Muscle of leg (tissue), 3 donors: ENCODE measurements at regions not wholly inside any gene's neighbourhood (a gene's known extent, or its start where the extent isn't known, plus 50 kb on each side); places are given as distances from the start of the nearest gene placed in this dataset.

Source experiments
- DNase-seq: peaks from one replicate; pipeline ENCODE4 v3.0.0; 2013
- H3K27ac ChIP-seq: one replicate; pipeline ENCODE4 v1.5.1; 2013; ENCODE audit warnings: mild to moderate bottlenecking, low read length, control low read depth
- H3K27me3 ChIP-seq: one replicate; pipeline ENCODE4 v1.6.1; 2013; ENCODE audit warnings: low read length; ENCODE audit not compliant: control insufficient read depth, insufficient read depth
- H3K36me3 ChIP-seq: one replicate; pipeline ENCODE4 v1.6.1; 2013; ENCODE audit warnings: low read length; ENCODE audit not compliant: control insufficient read depth, insufficient read depth
- H3K4me1 ChIP-seq: one replicate; pipeline ENCODE4 v1.6.1; 2013; ENCODE audit warnings: low read length; ENCODE audit not compliant: control insufficient read depth, insufficient read depth
- H3K4me3 ChIP-seq: one replicate; pipeline ENCODE4 v1.5.1; 2013; ENCODE audit warnings: low read length, control low read depth
- H3K9me3 ChIP-seq: replicated peaks from 2 replicates; pipeline ENCODE4 v1.6.1; 2013; ENCODE audit warnings: low read depth, low read length; ENCODE audit not compliant: control insufficient read depth
- WGBS: methylation state at CpG from one replicate; pipeline ENCODE4 v1.1.5; 2013; ENCODE audit warnings: missing lambda C conversion rate; ENCODE audit not compliant: insufficient coverage; 5-methylcytosine and 5-hydroxymethylcytosine counted together

DNA sequence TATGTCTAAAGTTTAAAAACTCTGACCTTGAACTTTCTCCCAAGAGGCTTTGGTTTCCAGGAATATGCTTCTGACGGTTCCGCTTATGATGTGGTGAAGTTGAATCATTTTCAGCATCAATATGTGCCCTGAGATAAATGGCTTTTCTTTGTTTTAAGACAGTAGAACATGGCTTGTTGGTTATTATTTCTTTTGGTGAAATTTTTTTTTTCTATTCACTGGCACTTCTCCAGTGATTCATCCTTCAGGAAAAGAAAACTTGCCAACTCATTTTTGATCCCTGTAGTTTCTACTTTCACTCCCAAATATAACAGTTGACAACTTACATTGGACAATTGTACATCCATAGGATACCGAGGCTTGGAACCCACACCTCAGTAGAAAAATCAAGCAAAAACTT, 1301.2 kb upstream of the FLRT2 start:
- Histone ChIP-seq H3K4me3 (no peak overlapping the region), H3K27ac (no peak overlapping the region), H3K9me3 (no peaks in the 10 kb centered on the region), H3K27me3 (no peaks in the 10 kb centered on the region), H3K4me1 (no peaks in the 10 kb centered on the region), H3K36me3 (no peaks in the 10 kb centered on the region)
- WGBS: no CpG with 5 or more reads among the region's 3 CpGs
- peak; percentile 32 for DNase-seq

DNA sequence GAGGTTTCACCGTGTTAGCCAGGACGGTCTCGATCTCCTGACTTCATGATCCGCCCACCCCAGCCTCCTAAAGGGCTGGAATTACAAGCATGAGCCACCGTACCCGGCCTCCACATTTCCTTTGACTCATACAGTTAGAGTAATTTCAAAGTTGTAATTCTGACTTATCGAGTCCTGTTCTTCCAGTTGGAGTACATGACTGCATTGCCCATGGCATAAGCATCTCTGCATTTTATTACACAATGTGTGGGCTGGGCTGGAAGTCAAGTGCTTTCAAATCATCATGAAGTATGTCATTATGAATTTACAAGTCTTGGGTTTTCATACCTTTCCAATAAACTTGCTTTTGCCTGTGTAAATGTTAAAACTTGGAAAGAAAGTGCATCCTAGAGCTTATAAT, 1295.7 kb upstream of the FLRT2 start:
- no peaks in the 10 kb centered on the region for H3K4me1 ChIP-seq
- peak overlapping the region; percentile 9 for H3K27ac ChIP-seq
- no peaks in the 10 kb centered on the region for H3K36me3 ChIP-seq
- no peaks in the 10 kb centered on the region for H3K27me3 ChIP-seq
- no peak overlapping the region for H3K4me3 ChIP-seq
- WGBS: 100% methylated on average over 3 of the region's 7 CpGs
- DNase-seq: no peak
- H3K9me3 ChIP-seq: no peaks in the 10 kb centered on the region

DNA sequence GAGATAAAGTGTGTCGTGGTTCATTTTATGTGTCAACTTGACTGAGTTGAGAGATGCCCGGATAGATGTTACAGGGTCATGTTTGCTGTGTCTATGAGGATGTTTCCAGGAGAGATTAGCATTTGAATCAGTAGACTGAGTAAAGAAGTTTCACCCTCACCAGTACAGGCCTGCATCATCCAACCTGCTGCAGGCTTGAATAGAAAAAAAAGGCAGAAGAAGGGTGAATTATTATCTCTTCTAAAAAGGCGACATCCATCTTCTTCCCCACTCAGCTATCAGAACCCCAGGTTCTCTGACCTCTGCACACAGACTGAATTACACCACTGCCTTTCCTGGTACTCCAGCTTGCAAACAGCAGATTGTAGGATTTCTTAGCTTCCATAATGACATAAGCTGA, 1293.7 kb upstream of the FLRT2 start:
- H3K9me3 ChIP-seq: no peaks in the 10 kb centered on the region
- no peak overlapping the region for H3K27ac ChIP-seq
- H3K36me3 ChIP-seq: no peaks in the 10 kb centered on the region
- DNase-seq: no peak
- H3K4me1 ChIP-seq: no peaks in the 10 kb centered on the region
- 68% methylated on average over 2 of the region's 3 CpGs for WGBS
- no peaks in the 10 kb centered on the region for H3K27me3 ChIP-seq
- H3K4me3 ChIP-seq: no peak overlapping the region

DNA sequence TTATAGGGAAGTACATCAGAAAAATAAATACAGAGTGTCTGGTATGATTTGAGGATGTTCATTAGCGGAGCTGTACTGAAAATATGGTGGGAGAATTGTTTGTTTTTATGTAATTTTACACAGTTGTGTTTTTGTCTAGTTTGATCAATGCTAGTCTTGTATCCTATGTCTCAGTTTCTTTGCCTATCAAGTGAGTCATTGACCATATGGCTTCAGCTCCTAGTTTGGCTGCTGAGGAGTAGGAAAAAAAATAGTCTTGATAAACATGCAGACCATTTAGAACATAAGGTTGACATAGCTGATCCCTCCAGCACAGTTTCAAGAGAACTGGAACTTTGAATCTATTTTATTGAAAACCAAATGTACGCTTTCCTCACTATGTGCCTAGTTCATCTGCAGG, 1292.1 kb upstream of the FLRT2 start:
- no CpG with 5 or more reads among the region's 2 CpGs for WGBS
- H3K4me3 ChIP-seq: no peak overlapping the region
- no peaks in the 10 kb centered on the region for H3K4me1 ChIP-seq
- DNase-seq: no peak
- no peak overlapping the region for H3K27ac ChIP-seq
- no peaks in the 10 kb centered on the region for H3K9me3 ChIP-seq
- H3K36me3 ChIP-seq: no peaks in the 10 kb centered on the region
- no peaks in the 10 kb centered on the region for H3K27me3 ChIP-seq

DNA sequence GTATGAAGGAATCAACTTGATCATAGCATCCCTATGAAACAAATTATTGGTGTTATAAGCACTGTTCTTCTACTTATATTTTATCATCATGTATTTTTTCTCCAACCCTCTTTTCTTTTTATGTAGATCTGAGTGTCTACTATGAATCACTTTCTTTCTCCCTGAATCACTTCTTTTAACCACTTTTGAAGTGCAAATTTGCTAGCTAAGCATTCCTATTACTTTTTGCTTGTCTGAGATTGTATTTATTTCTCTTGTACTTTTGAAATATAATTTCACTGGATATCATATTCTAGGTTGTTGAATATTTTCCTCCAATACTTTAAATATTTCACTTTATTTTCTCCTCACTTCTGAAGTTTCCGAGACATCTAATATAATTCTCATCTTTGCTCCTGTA, 1282.3 kb upstream of the FLRT2 start:
- H3K4me3 ChIP-seq: no peak overlapping the region
- no peak for DNase-seq
- no CpG with 5 or more reads among the region's 1 CpG for WGBS

DNA sequence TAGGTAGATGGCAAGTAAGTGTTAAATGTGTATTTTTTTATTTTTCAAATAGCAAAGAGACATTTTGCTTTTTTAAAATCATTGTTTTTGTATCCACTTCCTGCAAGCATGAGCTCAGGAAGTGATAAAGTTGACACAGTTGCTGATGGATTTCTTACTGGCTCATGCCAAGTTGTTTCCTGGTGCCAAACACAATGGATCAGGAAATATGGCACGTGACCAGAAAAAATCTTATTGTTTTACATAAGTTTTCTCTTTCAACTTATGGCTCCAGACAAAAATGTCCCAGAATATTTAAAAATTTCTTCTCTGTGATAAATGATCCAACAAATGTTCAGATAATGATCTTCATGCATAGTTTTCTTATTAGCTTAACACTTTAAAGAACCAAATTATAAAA, 1279.1 kb upstream of the FLRT2 start:
- Histone ChIP-seq H3K36me3 (no peaks in the 10 kb centered on the region), H3K27ac (peak overlapping the region; percentile 33), H3K4me1 (peaks cover 8% of the 10 kb centered on the region), H3K4me3 (no peak overlapping the region), H3K27me3 (no peaks in the 10 kb centered on the region), H3K9me3 (no peaks in the 10 kb centered on the region)
- peak; percentile 69 for DNase-seq
- no CpG with 5 or more reads among the region's 1 CpG for WGBS

More for the DNA sequence above, 1282.3 kb upstream of the FLRT2 start:
- no peak overlapping the region for H3K27ac ChIP-seq
- no peaks in the 10 kb centered on the region for H3K36me3 ChIP-seq
- H3K27me3 ChIP-seq: no peaks in the 10 kb centered on the region
- peaks cover 2% of the 10 kb centered on the region for H3K4me1 ChIP-seq
- peaks cover 2% of the 10 kb centered on the region for H3K9me3 ChIP-seq

DNA sequence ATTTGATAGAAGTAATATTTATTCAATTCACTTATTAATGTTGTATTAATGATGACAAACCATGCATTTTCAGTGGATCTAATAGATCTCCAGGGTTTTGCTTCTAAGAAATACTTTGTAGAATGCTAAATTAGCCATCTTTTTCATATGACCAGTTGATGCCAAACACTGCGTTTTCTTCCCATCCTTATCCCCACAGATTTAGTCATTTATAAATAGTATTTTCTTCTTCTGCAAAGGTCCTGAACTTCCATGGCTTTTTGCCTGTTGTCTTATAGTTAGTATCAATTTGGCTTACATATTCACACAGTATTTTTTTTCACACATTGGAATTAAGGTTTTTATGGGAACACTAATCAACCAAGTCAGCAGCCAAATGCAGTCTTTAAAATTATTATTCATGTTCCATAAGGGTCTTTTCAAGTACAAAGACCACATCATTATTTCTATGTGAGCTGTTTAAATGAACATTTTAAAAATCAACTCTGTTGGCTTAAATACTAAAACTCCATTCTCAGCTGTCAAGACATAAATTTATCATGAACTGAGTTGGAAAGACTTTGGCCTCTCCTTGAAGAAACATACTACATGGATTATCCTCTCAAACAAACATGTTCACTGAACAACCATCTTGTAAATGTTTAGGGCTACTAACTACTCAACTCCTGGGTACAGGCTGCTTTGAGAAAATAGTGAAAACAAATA, 1278.4 kb upstream of the FLRT2 start:
- no peaks in the 10 kb centered on the region for H3K36me3 ChIP-seq
- no CpG with 5 or more reads among the region's 1 CpG for WGBS
- H3K4me3 ChIP-seq: no peak overlapping the region
- H3K9me3 ChIP-seq: no peaks in the 10 kb centered on the region
- no peaks in the 10 kb centered on the region for H3K27me3 ChIP-seq
- H3K4me1 ChIP-seq: peaks cover 8% of the 10 kb centered on the region
- peak overlapping the region; percentile 32 for H3K27ac ChIP-seq
- peak; percentile 71 for DNase-seq

DNA sequence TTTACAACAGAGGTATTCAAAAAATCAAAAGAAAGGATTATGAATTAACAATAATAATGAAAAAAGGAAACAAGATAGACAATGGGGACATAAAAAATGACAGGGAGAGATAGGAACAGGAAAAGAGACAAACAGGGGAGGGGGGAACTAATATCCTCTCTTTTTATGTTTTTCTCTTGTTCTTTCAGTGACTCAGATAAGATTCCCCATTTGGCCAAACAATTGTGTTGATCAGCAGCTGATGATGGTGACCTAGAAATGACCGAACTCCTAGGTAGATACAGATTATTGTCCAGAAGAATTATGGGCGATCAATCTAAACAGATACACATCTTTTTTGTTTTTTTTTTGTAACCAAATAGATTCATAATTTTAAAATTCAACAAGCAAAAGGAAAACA, 1277.2 kb upstream of the FLRT2 start:
- H3K27ac ChIP-seq: no peak overlapping the region
- no peak overlapping the region for H3K4me3 ChIP-seq
- H3K9me3 ChIP-seq: no peaks in the 10 kb centered on the region
- H3K4me1 ChIP-seq: peaks cover 8% of the 10 kb centered on the region
- no peaks in the 10 kb centered on the region for H3K27me3 ChIP-seq
- no peaks in the 10 kb centered on the region for H3K36me3 ChIP-seq
- WGBS: no CpG with 5 or more reads among the region's 2 CpGs
- no peak for DNase-seq

DNA sequence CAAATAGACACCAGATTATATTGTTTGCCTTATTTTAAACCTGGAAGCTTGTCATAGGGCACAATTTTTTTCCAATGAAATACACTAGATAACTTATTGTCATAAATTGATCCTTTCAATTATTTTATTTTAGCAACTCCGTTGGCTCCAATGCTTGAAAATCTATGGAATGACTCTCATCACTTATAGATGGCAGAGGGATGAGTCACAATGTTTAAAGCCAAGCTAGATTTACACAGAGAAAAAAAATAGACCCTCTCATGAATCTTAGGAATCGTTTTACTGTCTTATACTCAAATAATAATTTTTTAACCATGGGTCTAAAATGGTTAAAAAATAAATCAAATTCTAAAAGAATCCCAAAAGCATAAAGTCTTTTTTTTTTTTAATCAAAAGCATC, 1276.6 kb upstream of the FLRT2 start:
- peaks cover 8% of the 10 kb centered on the region for H3K4me1 ChIP-seq
- no CpG with 5 or more reads among the region's 2 CpGs for WGBS

DNA sequence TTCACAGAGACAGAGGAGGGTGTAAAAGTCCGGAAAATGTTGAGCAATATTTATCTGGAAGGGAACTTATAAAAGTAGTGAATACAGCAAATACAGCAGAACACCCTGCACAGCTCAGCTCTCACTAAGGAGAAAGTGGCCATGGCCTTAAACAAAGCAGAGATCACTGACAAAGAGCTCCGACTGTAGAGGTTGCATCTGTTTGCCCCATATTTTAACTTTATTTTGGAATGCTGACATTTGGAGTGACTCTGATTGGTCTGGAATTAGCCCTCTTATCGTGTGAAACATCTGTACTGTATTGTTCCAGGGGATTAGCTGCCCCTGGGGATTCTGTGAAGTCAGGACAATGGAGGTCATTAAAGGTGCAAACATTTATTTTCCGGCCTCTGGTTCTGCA, 1275.7 kb upstream of the FLRT2 start:
- WGBS: 17% methylated on average over 1 of the region's 4 CpGs
- no peaks in the 10 kb centered on the region for H3K36me3 ChIP-seq
- H3K27me3 ChIP-seq: no peaks in the 10 kb centered on the region
- H3K4me3 ChIP-seq: no peak overlapping the region
- peak overlapping the region; percentile 45 for H3K27ac ChIP-seq
- H3K9me3 ChIP-seq: no peaks in the 10 kb centered on the region
- peak; percentile 87 for DNase-seq
- peaks cover 8% of the 10 kb centered on the region for H3K4me1 ChIP-seq

More for the DNA sequence above, 1276.6 kb upstream of the FLRT2 start:
- no peak for DNase-seq
- Histone ChIP-seq H3K27me3 (no peaks in the 10 kb centered on the region), H3K4me3 (no peak overlapping the region), H3K27ac (no peak overlapping the region), H3K9me3 (no peaks in the 10 kb centered on the region), H3K36me3 (no peaks in the 10 kb centered on the region)

DNA sequence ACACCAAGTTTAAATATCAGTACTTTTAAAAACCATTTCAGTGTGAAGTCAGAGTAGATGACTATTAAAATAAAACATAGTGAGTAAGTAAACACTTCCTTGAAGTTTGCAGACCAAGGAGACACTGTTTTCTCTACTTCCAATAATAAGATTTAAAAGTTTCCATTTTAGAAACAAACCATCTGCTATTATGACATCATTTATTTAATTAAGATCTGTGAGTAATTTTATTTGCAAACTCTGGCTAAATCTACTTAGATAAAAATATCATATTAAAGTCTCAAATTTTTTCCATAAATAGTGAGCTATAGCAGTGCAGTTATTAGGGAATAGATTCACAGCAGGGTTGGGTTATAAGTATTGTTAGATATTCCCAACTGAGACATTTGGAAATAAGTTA, 1267.0 kb upstream of the FLRT2 start:
- Histone ChIP-seq H3K9me3 (no peaks in the 10 kb centered on the region), H3K4me3 (no peak overlapping the region), H3K36me3 (no peaks in the 10 kb centered on the region), H3K27ac (no peak overlapping the region), H3K27me3 (no peaks in the 10 kb centered on the region), H3K4me1 (no peaks in the 10 kb centered on the region)
- no peak for DNase-seq
